ENCODE measurements at regions not wholly inside any gene's neighbourhood (a gene's known extent, or its start where the extent isn't known, plus 50 kb on each side); places are given as distances from the start of the nearest gene placed in this dataset.

- H3K27me3 ChIP-seq (ENCODE audit: control insufficient read depth in 1 of 2, insufficient read depth in 2 of 2, low read length in 2 of 2): no peaks in the 10 kb centered on the region
- no peak overlapping the region for H3K27ac ChIP-seq (ENCODE audit: low read depth, low read length)
- H3K4me1 ChIP-seq (ENCODE audit: control insufficient read depth in 1 of 2, insufficient read depth in 2 of 2, low read length in 2 of 2): no peaks in the 10 kb centered on the region
- no peaks in the 10 kb centered on the region for H3K36me3 ChIP-seq (ENCODE audit: control insufficient read depth in 1 of 2, insufficient read depth in 2 of 2, low read length in 2 of 2)
- no peaks in the 10 kb centered on the region for H3K9me3 ChIP-seq (ENCODE audit: control insufficient read depth in 1 of 2, low read length in 2 of 2)
- no peak overlapping the region for H3K4me3 ChIP-seq (ENCODE audit: low read depth in 1 of 2, low read length in 2 of 2)
- no peak overlapping the region for H3K9ac ChIP-seq (ENCODE audit: low read depth in 1 of 2, low read length in 2 of 2)
Observed at GRCh38 chr4:151885123-151885522, 124.3 kb upstream of the GATB start.

GRCh38 chr4:151883747-151884146, 122.9 kb upstream of the GATB start:
- H3K27ac ChIP-seq (ENCODE audit: low read depth, low read length): no peak overlapping the region
- no peak overlapping the region for H3K4me3 ChIP-seq (ENCODE audit: low read depth in 1 of 2, low read length in 2 of 2)
- H3K4me1 ChIP-seq (ENCODE audit: control insufficient read depth in 1 of 2, insufficient read depth in 2 of 2, low read length in 2 of 2): no peaks in the 10 kb centered on the region
- H3K36me3 ChIP-seq (ENCODE audit: control insufficient read depth in 1 of 2, insufficient read depth in 2 of 2, low read length in 2 of 2): no peaks in the 10 kb centered on the region
- no peaks in the 10 kb centered on the region for H3K27me3 ChIP-seq (ENCODE audit: control insufficient read depth in 1 of 2, insufficient read depth in 2 of 2, low read length in 2 of 2)
- H3K9me3 ChIP-seq (ENCODE audit: control insufficient read depth in 1 of 2, low read length in 2 of 2): no peaks in the 10 kb centered on the region
- no peak overlapping the region for H3K9ac ChIP-seq (ENCODE audit: low read depth in 1 of 2, low read length in 2 of 2)

GRCh38 chr4:151882072-151882803, 121.4 kb upstream of the GATB start:
- H3K27me3 ChIP-seq (ENCODE audit: control insufficient read depth in 1 of 2, insufficient read depth in 2 of 2, low read length in 2 of 2): no peaks in the 10 kb centered on the region
- no peak overlapping the region for H3K27ac ChIP-seq (ENCODE audit: low read depth, low read length)
- no peak overlapping the region for H3K4me3 ChIP-seq (ENCODE audit: low read depth in 1 of 2, low read length in 2 of 2)
- no peak overlapping the region for H3K9ac ChIP-seq (ENCODE audit: low read depth in 1 of 2, low read length in 2 of 2)
- no peaks in the 10 kb centered on the region for H3K9me3 ChIP-seq (ENCODE audit: control insufficient read depth in 1 of 2, low read length in 2 of 2)
- H3K36me3 ChIP-seq (ENCODE audit: control insufficient read depth in 1 of 2, insufficient read depth in 2 of 2, low read length in 2 of 2): no peaks in the 10 kb centered on the region
- H3K4me1 ChIP-seq (ENCODE audit: control insufficient read depth in 1 of 2, insufficient read depth in 2 of 2, low read length in 2 of 2): no peaks in the 10 kb centered on the region

GRCh38 chr4:151879705-151880445, 119.1 kb upstream of the GATB start:
- Histone ChIP-seq H3K4me1 (ENCODE audit: control insufficient read depth in 1 of 2, insufficient read depth in 2 of 2, low read length in 2 of 2) (no peaks in the 10 kb centered on the region), H3K9ac (ENCODE audit: low read depth in 1 of 2, low read length in 2 of 2) (no peak overlapping the region), H3K27me3 (ENCODE audit: control insufficient read depth in 1 of 2, insufficient read depth in 2 of 2, low read length in 2 of 2) (no peaks in the 10 kb centered on the region), H3K27ac (ENCODE audit: low read depth, low read length) (no peak overlapping the region), H3K4me3 (ENCODE audit: low read depth in 1 of 2, low read length in 2 of 2) (no peak overlapping the region), H3K36me3 (ENCODE audit: control insufficient read depth in 1 of 2, insufficient read depth in 2 of 2, low read length in 2 of 2) (no peaks in the 10 kb centered on the region), H3K9me3 (ENCODE audit: control insufficient read depth in 1 of 2, low read length in 2 of 2) (no peaks in the 10 kb centered on the region)

- Histone ChIP-seq H3K9me3 (ENCODE audit: control insufficient read depth in 1 of 2, low read length in 2 of 2) (no peaks in the 10 kb centered on the region), H3K4me1 (ENCODE audit: control insufficient read depth in 1 of 2, insufficient read depth in 2 of 2, low read length in 2 of 2) (no peaks in the 10 kb centered on the region), H3K36me3 (ENCODE audit: control insufficient read depth in 1 of 2, insufficient read depth in 2 of 2, low read length in 2 of 2) (no peaks in the 10 kb centered on the region), H3K27me3 (ENCODE audit: control insufficient read depth in 1 of 2, insufficient read depth in 2 of 2, low read length in 2 of 2) (no peaks in the 10 kb centered on the region), H3K9ac (ENCODE audit: low read depth in 1 of 2, low read length in 2 of 2) (no peak overlapping the region), H3K4me3 (ENCODE audit: low read depth in 1 of 2, low read length in 2 of 2) (no peak overlapping the region), H3K27ac (ENCODE audit: low read depth, low read length) (no peak overlapping the region)
Observed at GRCh38 chr4:151876381-151876988, 115.7 kb upstream of the GATB start.

- no peaks in the 10 kb centered on the region for H3K27me3 ChIP-seq (ENCODE audit: control insufficient read depth in 1 of 2, insufficient read depth in 2 of 2, low read length in 2 of 2)
- H3K4me3 ChIP-seq (ENCODE audit: low read depth in 1 of 2, low read length in 2 of 2): no peak overlapping the region
- H3K4me1 ChIP-seq (ENCODE audit: control insufficient read depth in 1 of 2, insufficient read depth in 2 of 2, low read length in 2 of 2): no peaks in the 10 kb centered on the region
- H3K9me3 ChIP-seq (ENCODE audit: control insufficient read depth in 1 of 2, low read length in 2 of 2): no peaks in the 10 kb centered on the region
- H3K36me3 ChIP-seq (ENCODE audit: control insufficient read depth in 1 of 2, insufficient read depth in 2 of 2, low read length in 2 of 2): no peaks in the 10 kb centered on the region
- H3K27ac ChIP-seq (ENCODE audit: low read depth, low read length): no peak overlapping the region
- no peak overlapping the region for H3K9ac ChIP-seq (ENCODE audit: low read depth in 1 of 2, low read length in 2 of 2)
Observed at GRCh38 chr4:151874328-151874727, 113.5 kb upstream of the GATB start.

- H3K9ac ChIP-seq (ENCODE audit: low read depth in 1 of 2, low read length in 2 of 2): no peak overlapping the region
- no peaks in the 10 kb centered on the region for H3K27me3 ChIP-seq (ENCODE audit: control insufficient read depth in 1 of 2, insufficient read depth in 2 of 2, low read length in 2 of 2)
- H3K4me3 ChIP-seq (ENCODE audit: low read depth in 1 of 2, low read length in 2 of 2): no peak overlapping the region
- no peaks in the 10 kb centered on the region for H3K4me1 ChIP-seq (ENCODE audit: control insufficient read depth in 1 of 2, insufficient read depth in 2 of 2, low read length in 2 of 2)
- no peak overlapping the region for H3K27ac ChIP-seq (ENCODE audit: low read depth, low read length)
- H3K36me3 ChIP-seq (ENCODE audit: control insufficient read depth in 1 of 2, insufficient read depth in 2 of 2, low read length in 2 of 2): no peaks in the 10 kb centered on the region
- H3K9me3 ChIP-seq (ENCODE audit: control insufficient read depth in 1 of 2, low read length in 2 of 2): no peaks in the 10 kb centered on the region
Observed at GRCh38 chr4:151866592-151866918, 105.7 kb upstream of the GATB start.

GRCh38 chr4:151865744-151866591, 105.2 kb upstream of the GATB start:
- no peaks in the 10 kb centered on the region for H3K9me3 ChIP-seq (ENCODE audit: control insufficient read depth in 1 of 2, low read length in 2 of 2)
- no peak overlapping the region for H3K4me3 ChIP-seq (ENCODE audit: low read depth in 1 of 2, low read length in 2 of 2)
- no peaks in the 10 kb centered on the region for H3K27me3 ChIP-seq (ENCODE audit: control insufficient read depth in 1 of 2, insufficient read depth in 2 of 2, low read length in 2 of 2)
- H3K27ac ChIP-seq (ENCODE audit: low read depth, low read length): no peak overlapping the region
- H3K4me1 ChIP-seq (ENCODE audit: control insufficient read depth in 1 of 2, insufficient read depth in 2 of 2, low read length in 2 of 2): no peaks in the 10 kb centered on the region
- H3K36me3 ChIP-seq (ENCODE audit: control insufficient read depth in 1 of 2, insufficient read depth in 2 of 2, low read length in 2 of 2): no peaks in the 10 kb centered on the region
- H3K9ac ChIP-seq (ENCODE audit: low read depth in 1 of 2, low read length in 2 of 2): no peak overlapping the region

GRCh38 chr4:151865312-151865711, 104.5 kb upstream of the GATB start:
- H3K9me3 ChIP-seq (ENCODE audit: control insufficient read depth in 1 of 2, low read length in 2 of 2): no peaks in the 10 kb centered on the region
- no peaks in the 10 kb centered on the region for H3K36me3 ChIP-seq (ENCODE audit: control insufficient read depth in 1 of 2, insufficient read depth in 2 of 2, low read length in 2 of 2)
- no peaks in the 10 kb centered on the region for H3K4me1 ChIP-seq (ENCODE audit: control insufficient read depth in 1 of 2, insufficient read depth in 2 of 2, low read length in 2 of 2)
- H3K27ac ChIP-seq (ENCODE audit: low read depth, low read length): no peak overlapping the region
- no peaks in the 10 kb centered on the region for H3K27me3 ChIP-seq (ENCODE audit: control insufficient read depth in 1 of 2, insufficient read depth in 2 of 2, low read length in 2 of 2)
- no peak overlapping the region for H3K4me3 ChIP-seq (ENCODE audit: low read depth in 1 of 2, low read length in 2 of 2)
- no peak overlapping the region for H3K9ac ChIP-seq (ENCODE audit: low read depth in 1 of 2, low read length in 2 of 2)

- H3K4me1 ChIP-seq (ENCODE audit: control insufficient read depth in 1 of 2, insufficient read depth in 2 of 2, low read length in 2 of 2): no peaks in the 10 kb centered on the region
Observed at GRCh38 chr4:151864068-151864467, 103.3 kb upstream of the GATB start.

More at GRCh38 chr4:151864068-151864467, 103.3 kb upstream of the GATB start:
- H3K27me3 ChIP-seq (ENCODE audit: control insufficient read depth in 1 of 2, insufficient read depth in 2 of 2, low read length in 2 of 2): no peaks in the 10 kb centered on the region
- no peak overlapping the region for H3K4me3 ChIP-seq (ENCODE audit: low read depth in 1 of 2, low read length in 2 of 2)
- no peaks in the 10 kb centered on the region for H3K9me3 ChIP-seq (ENCODE audit: control insufficient read depth in 1 of 2, low read length in 2 of 2)
- no peaks in the 10 kb centered on the region for H3K36me3 ChIP-seq (ENCODE audit: control insufficient read depth in 1 of 2, insufficient read depth in 2 of 2, low read length in 2 of 2)
- no peak overlapping the region for H3K27ac ChIP-seq (ENCODE audit: low read depth, low read length)
- no peak overlapping the region for H3K9ac ChIP-seq (ENCODE audit: low read depth in 1 of 2, low read length in 2 of 2)

Data from duodenal mucosa (tissue), 2 donors.